HL-60 (cell line): ENCODE measurements at regions not wholly inside any gene's neighbourhood (a gene's known extent, or its start where the extent isn't known, plus 50 kb on each side); places are given as distances from the start of the nearest gene placed in this dataset.

Experiments used
- DNase-seq, 2 experiments: peaks; one replicate each; pipeline ENCODE4 v3.0.0-alpha.2; 2010 to 2020; ENCODE audit warnings: low read depth in 1 of 2, low spot score in 1 of 2
- H3K27ac ChIP-seq: fragments of 250-450 bp; sonication (Bioruptor Pico); replicated peaks from 2 replicates; pipeline ENCODE4 v1.5.1; 2020; ENCODE audit warnings: mild to moderate bottlenecking, moderate library complexity
- H3K27me3 ChIP-seq: fragments of 250-450 bp; sonication (Bioruptor Pico); 2 replicates; pipeline ENCODE4 v1.5.1; 2021; ENCODE audit warnings: mild to moderate bottlenecking, moderate library complexity; ENCODE audit not compliant: insufficient read depth, poor library complexity, severe bottlenecking
- H3K4me3 ChIP-seq: replicated peaks from 2 replicates; pipeline ENCODE4 v1.5.1; 2011; ENCODE audit warnings: mild to moderate bottlenecking, control low read depth, low read length; ENCODE audit not compliant: insufficient read depth
- CTCF ChIP-seq: IDR thresholded peaks from one replicate; pipeline ENCODE4 v1.5.1; 2011; ENCODE audit warnings: low read length, control low read depth, inconsistent platforms; ENCODE audit not compliant: insufficient read depth
- GABPA ChIP-seq: IDR thresholded peaks from 2 replicates; pipeline ENCODE4 v1.6.1; 2012; ENCODE audit warnings: low read depth
- POLR2AphosphoS5 ChIP-seq: IDR thresholded peaks from 2 replicates; pipeline ENCODE4 v1.6.1; 2012; ENCODE audit warnings: low read depth
- REST ChIP-seq: IDR thresholded peaks from 2 replicates; pipeline ENCODE4 v1.6.1; 2012; ENCODE audit warnings: low read depth; ENCODE audit not compliant: insufficient replicate concordance
- SPI1 ChIP-seq: IDR thresholded peaks from 2 replicates; pipeline ENCODE4 v1.6.1; 2012; ENCODE audit warnings: low read depth, mild to moderate bottlenecking, borderline replicate concordance

- DNase-seq, result no peak
- Histone ChIP-seq H3K27ac (no peak overlapping the region), H3K27me3 (peaks cover 33% of the 10 kb centered on the region), H3K4me3 (no peak overlapping the region)
- TF ChIP-seq GABPA (no peak), SPI1 (no peak), REST (no peak), POLR2AphosphoS5 (no peak), CTCF (no peak)
Measured at GRCh38 chr1:22349362-22350043, 102.1 kb upstream of the ZBTB40 start.

GRCh38 chr1:22350171-22350923, 101.3 kb upstream of the ZBTB40 start:
- Histone ChIP-seq H3K4me3 (no peak overlapping the region), H3K27ac (no peak overlapping the region), H3K27me3 (peaks cover 33% of the 10 kb centered on the region)
- TF ChIP-seq REST, result no peak
- TF ChIP-seq GABPA, result no peak
- no peak for TF ChIP-seq POLR2AphosphoS5
- no peak for TF ChIP-seq SPI1
- TF ChIP-seq CTCF, result no peak
- no peak for DNase-seq

- TF ChIP-seq CTCF, result no peak
- no peak for DNase-seq
- Histone ChIP-seq H3K27ac (no peak overlapping the region), H3K4me3 (no peak overlapping the region), H3K27me3 (peaks cover 33% of the 10 kb centered on the region)
Measured at GRCh38 chr1:22350924-22351767, 100.5 kb upstream of the ZBTB40 start.
